Hepatocyte (in vitro differentiated cells): ENCODE measurements at regions not wholly inside any gene's neighbourhood (a gene's known extent, or its start where the extent isn't known, plus 50 kb on each side); places are given as distances from the start of the nearest gene placed in this dataset.

Source experiments
- CTCF ChIP-seq: fragments of 200-600 bp; sonication (generic); IDR thresholded peaks from 2 replicates; pipeline ENCODE4 v1.5.1; 2016; ENCODE audit warnings: antibody characterized with exemption, mild to moderate bottlenecking; ENCODE audit not compliant: poor library complexity
- EZH2 ChIP-seq: fragments of 200-600 bp; sonication (generic); IDR thresholded peaks from 2 replicates; pipeline ENCODE4 v1.6.1; 2016; ENCODE audit warnings: antibody characterized with exemption, mild to moderate bottlenecking, borderline replicate concordance

GRCh38 chr11:71381781-71382505, 66.2 kb downstream of the DHCR7 start:
- TF ChIP-seq CTCF (no peak), EZH2 (no peak)
